ENCODE measurements at regions not wholly inside any gene's neighbourhood (a gene's known extent, or its start where the extent isn't known, plus 50 kb on each side); places are given as distances from the start of the nearest gene placed in this dataset.

GRCh38 chr6:76342611-76343160 is 270.2 kb upstream of the IMPG1 start:
- no peak for FAIRE-seq

- FAIRE-seq = no peak
These were observed 257.6 kb upstream of the IMPG1 start for GRCh38 chr6:76330031-76330430.

DNA sequence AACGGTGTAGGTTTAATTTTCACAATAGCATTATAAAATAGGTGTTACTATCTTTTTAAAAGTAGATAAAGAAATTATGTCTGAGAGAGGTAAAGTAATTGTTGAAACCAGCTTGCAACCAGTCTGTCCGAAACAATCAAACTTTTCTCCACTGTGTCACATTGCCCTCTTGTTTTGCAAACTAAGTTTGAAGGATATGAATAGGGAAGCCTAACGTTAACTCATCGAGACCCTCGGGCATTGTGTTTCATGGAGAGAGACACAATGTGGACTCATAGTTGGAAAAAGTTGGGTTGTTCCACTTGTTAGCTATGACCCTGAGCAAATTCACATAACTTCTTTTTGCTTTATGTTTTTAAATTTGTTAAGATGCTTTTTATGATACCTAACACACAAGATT is 254.4 kb upstream of the IMPG1 start:
- FAIRE-seq = no peak
